ENCODE measurements at regions not wholly inside any gene's neighbourhood (a gene's known extent, or its start where the extent isn't known, plus 50 kb on each side); places are given as distances from the start of the nearest gene placed in this dataset.

DNA sequence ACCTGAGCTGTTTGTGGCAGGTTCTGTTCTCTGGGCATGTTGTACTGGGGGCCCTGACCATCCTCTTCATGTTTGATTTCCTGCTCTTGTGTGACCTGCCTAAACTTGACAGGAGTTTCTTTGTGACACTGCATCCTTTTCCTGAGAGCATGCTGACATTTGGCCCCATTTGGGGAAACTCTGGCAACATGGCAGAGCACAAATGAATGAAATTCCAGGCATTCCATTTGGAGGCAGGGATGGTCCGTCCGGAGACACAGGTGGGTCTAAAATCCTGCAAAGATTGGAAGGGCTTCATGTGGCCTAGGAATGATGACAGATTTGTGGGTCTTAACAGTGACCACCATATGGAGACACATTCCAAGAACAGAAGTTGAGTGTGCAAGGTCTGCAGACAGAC is 184.0 kb downstream of the FCRL5 start:
- Histone ChIP-seq H4K20me1 (ENCODE audit: control insufficient read depth, extremely low read depth, insufficient read depth, low read length) (no peaks in the 10 kb centered on the region), H3K9ac (ENCODE audit: insufficient read depth, low read length) (no peak overlapping the region), H3K36me3 (ENCODE audit: control insufficient read depth, insufficient read depth, low read length) (no peaks in the 10 kb centered on the region), H3K9me3 (ENCODE audit: control insufficient read depth, insufficient read depth, low read depth, low read length) (no peaks in the 10 kb centered on the region), H3K27me3 (ENCODE audit: control insufficient read depth, insufficient read depth, low read length) (no peaks in the 10 kb centered on the region), H3K79me2 (ENCODE audit: control insufficient read depth, insufficient read depth, low read length) (no peaks in the 10 kb centered on the region), H3K4me2 (ENCODE audit: extremely low read depth, insufficient read depth, low read length) (no peak overlapping the region), H3K27ac (ENCODE audit: insufficient read depth, low read length) (no peak overlapping the region), H2AFZ (ENCODE audit: low read length) (no peak overlapping the region), H3K4me3 (replicated peaks in 1 of 4; ENCODE audit: control extremely low read depth in 1 of 4, insufficient read depth in 1 of 4, low read depth in 3 of 4, low read length in 4 of 4) (no peak overlapping the region), H3K4me1 (ENCODE audit: control insufficient read depth, extremely low read depth, insufficient read depth, low read length) (no peaks in the 10 kb centered on the region)
- no peak for DNase-seq (ENCODE audit: low read depth in 2 of 2)
- no peak for TF ChIP-seq CTCF (conservative IDR thresholded peaks at IDR 0.05 in 1 of 2, IDR thresholded peaks at IDR 0.05 in 1 of 2; ENCODE audit: low read depth in 1 of 2, low read length in 2 of 2)

DNA sequence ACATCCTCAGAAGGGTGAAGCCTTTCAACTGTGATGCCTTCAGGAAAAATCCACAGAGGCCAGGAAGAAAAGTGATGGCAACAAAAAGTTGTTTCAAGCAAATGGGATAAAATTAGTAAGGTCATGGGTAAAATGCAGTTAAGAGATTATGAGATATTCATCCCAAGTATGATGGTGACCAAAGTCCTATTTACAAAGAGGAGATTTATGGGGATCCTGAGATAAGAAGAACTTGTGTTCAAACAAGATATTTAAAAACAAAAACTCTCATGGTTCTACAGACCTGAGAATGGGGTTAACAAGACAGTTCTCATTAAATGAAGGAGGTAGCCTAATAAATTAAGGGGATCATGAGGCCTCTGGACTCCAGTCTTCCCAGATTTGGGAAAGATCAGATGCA is 184.4 kb downstream of the FCRL5 start:
- H3K9me3 ChIP-seq (ENCODE audit: control insufficient read depth, insufficient read depth, low read depth, low read length): no peaks in the 10 kb centered on the region
- no peak overlapping the region for H3K9ac ChIP-seq (ENCODE audit: insufficient read depth, low read length)
- no peaks in the 10 kb centered on the region for H3K4me1 ChIP-seq (ENCODE audit: control insufficient read depth, extremely low read depth, insufficient read depth, low read length)
- H3K4me3 ChIP-seq (replicated peaks in 1 of 4; ENCODE audit: control extremely low read depth in 1 of 4, insufficient read depth in 1 of 4, low read depth in 3 of 4, low read length in 4 of 4): no peak overlapping the region
- H3K27ac ChIP-seq (ENCODE audit: insufficient read depth, low read length): no peak overlapping the region
- H4K20me1 ChIP-seq (ENCODE audit: control insufficient read depth, extremely low read depth, insufficient read depth, low read length): no peaks in the 10 kb centered on the region
- no peaks in the 10 kb centered on the region for H3K27me3 ChIP-seq (ENCODE audit: control insufficient read depth, insufficient read depth, low read length)
- no peak for DNase-seq (ENCODE audit: low read depth in 2 of 2)
- TF ChIP-seq CTCF (conservative IDR thresholded peaks at IDR 0.05 in 1 of 2, IDR thresholded peaks at IDR 0.05 in 1 of 2; ENCODE audit: low read depth in 1 of 2, low read length in 2 of 2) (no peak), EZH2 (IDR thresholded peaks at IDR 0.05; ENCODE audit: low read length, missing control alignments) (no peak)
- no peak overlapping the region for H3K4me2 ChIP-seq (ENCODE audit: extremely low read depth, insufficient read depth, low read length)
- no peak overlapping the region for H2AFZ ChIP-seq (ENCODE audit: low read length)
- no peaks in the 10 kb centered on the region for H3K79me2 ChIP-seq (ENCODE audit: control insufficient read depth, insufficient read depth, low read length)
- H3K36me3 ChIP-seq (ENCODE audit: control insufficient read depth, insufficient read depth, low read length): no peaks in the 10 kb centered on the region

DNA sequence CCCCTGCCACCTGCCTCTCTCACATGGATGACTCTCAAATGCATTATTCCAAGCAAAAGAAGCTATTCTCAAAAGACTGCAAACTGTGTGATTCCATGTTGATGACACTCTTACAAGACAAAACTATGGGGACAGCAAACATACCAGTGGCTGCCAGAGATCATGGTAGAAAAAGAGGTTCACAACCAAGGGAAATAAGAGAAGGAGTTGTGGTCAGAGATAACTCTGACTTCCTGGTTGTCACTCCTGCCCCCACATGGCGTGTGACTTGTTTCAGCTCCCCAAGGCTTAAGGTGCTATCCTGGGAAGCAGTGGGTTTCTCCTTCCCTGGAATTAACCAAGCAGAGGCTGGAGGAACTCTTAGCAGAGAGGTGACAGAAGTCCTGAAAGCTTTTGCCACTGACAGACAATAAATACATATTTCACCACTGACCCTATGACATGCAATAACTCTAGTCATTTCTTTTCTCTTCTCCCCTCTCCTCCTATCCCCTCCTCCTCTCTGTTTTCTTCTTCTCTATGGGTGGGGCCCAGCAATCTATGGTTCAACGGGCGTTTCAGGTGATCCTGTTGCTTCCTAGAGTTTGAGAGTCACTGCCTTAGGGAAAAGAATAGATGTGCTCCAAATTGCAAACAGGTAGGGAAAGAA is 185.1 kb downstream of the FCRL5 start:
- H3K79me2 ChIP-seq (ENCODE audit: control insufficient read depth, insufficient read depth, low read length): no peaks in the 10 kb centered on the region

More for the DNA sequence above, 185.1 kb downstream of the FCRL5 start:
- H3K4me1 ChIP-seq (ENCODE audit: control insufficient read depth, extremely low read depth, insufficient read depth, low read length): no peaks in the 10 kb centered on the region
- no peak overlapping the region for H3K4me2 ChIP-seq (ENCODE audit: extremely low read depth, insufficient read depth, low read length)
- no peaks in the 10 kb centered on the region for H3K36me3 ChIP-seq (ENCODE audit: control insufficient read depth, insufficient read depth, low read length)
- H3K9ac ChIP-seq (ENCODE audit: insufficient read depth, low read length): no peak overlapping the region
- no peak overlapping the region for H3K4me3 ChIP-seq (replicated peaks in 1 of 4; ENCODE audit: control extremely low read depth in 1 of 4, insufficient read depth in 1 of 4, low read depth in 3 of 4, low read length in 4 of 4)
- TF ChIP-seq CTCF (conservative IDR thresholded peaks at IDR 0.05 in 1 of 2, IDR thresholded peaks at IDR 0.05 in 1 of 2; ENCODE audit: low read depth in 1 of 2, low read length in 2 of 2) (no peak), EZH2 (IDR thresholded peaks at IDR 0.05; ENCODE audit: low read length, missing control alignments) (no peak)
- no peak overlapping the region for H3K27ac ChIP-seq (ENCODE audit: insufficient read depth, low read length)
- no peaks in the 10 kb centered on the region for H3K27me3 ChIP-seq (ENCODE audit: control insufficient read depth, insufficient read depth, low read length)
- H2AFZ ChIP-seq (ENCODE audit: low read length): no peak overlapping the region
- no peaks in the 10 kb centered on the region for H3K9me3 ChIP-seq (ENCODE audit: control insufficient read depth, insufficient read depth, low read depth, low read length)
- DNase-seq (ENCODE audit: low read depth in 2 of 2): no peak
- H4K20me1 ChIP-seq (ENCODE audit: control insufficient read depth, extremely low read depth, insufficient read depth, low read length): no peaks in the 10 kb centered on the region

Measured in fibroblast of lung (primary cell).